ENCODE measurements at regions not wholly inside any gene's neighbourhood (a gene's known extent, or its start where the extent isn't known, plus 50 kb on each side); places are given as distances from the start of the nearest gene placed in this dataset.

DNA sequence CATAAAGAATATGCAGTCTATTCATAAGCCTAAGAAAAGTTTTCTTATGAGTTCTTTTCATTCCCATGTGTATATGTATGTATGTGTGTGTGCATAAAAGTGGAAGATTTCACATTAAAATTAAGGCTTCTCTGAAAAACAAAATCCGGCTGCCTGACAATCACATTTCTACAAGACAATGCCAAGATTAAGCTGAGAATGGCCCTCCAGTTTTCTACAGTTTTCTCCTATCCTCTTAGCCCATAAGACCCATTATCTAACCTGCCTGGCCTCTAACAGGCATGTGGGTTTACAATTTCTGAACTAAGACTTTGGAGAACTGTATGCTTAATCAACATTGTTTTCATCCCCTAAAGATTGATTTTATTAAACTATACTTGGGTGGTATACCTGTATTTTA lies 446.0 kb upstream of the SEMA3A start:
- TF ChIP-seq POLR2A (IDR thresholded peaks at IDR 0.05): no peak
- TF ChIP-seq, protein P1, sequence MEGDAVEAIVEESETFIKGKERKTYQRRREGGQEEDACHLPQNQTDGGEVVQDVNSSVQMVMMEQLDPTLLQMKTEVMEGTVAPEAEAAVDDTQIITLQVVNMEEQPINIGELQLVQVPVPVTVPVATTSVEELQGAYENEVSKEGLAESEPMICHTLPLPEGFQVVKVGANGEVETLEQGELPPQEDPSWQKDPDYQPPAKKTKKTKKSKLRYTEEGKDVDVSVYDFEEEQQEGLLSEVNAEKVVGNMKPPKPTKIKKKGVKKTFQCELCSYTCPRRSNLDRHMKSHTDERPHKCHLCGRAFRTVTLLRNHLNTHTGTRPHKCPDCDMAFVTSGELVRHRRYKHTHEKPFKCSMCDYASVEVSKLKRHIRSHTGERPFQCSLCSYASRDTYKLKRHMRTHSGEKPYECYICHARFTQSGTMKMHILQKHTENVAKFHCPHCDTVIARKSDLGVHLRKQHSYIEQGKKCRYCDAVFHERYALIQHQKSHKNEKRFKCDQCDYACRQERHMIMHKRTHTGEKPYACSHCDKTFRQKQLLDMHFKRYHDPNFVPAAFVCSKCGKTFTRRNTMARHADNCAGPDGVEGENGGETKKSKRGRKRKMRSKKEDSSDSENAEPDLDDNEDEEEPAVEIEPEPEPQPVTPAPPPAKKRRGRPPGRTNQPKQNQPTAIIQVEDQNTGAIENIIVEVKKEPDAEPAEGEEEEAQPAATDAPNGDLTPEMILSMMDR (IDR thresholded peaks at IDR 0.05): no peak
- TF ChIP-seq EP300 (IDR thresholded peaks at IDR 0.05): no peak
- 68 to 69% methylated on average over 1 of the region's 1 CpG for WGBS, 2 donors
- Histone ChIP-seq H3K27ac (no peak overlapping the region), H3K4me3 (no peak overlapping the region), H3K36me3 (no peaks in the 10 kb centered on the region), H3K27me3 (no peaks in the 10 kb centered on the region), H3K9me3 (peaks cover 0 to 4% (median 0%) of the 10 kb centered on the region in 4 donors), H3K4me1 (peaks cover 0 to 12% (median 0%) of the 10 kb centered on the region in 4 donors)
- no peak for DNase-seq (ENCODE audit: low spot score in 2 of 2)

DNA sequence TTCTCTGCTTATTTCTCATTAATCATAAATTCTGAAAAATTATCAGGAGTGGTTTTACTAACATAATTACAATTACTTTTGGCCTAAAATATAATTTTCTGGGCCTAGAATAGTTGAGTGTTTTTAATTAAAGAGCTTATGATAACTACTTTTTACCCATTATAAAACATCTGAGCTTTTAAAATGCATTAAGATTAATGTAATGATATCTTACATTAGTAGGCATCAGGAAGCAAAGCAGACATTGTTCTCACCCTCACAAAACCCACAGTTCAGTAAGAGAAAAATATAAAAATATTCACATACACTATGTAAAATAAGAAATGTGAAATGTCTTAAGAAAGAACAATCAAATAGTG lies 443.7 kb upstream of the SEMA3A start:
- Histone ChIP-seq H3K4me1 (peaks cover 0 to 12% (median 0%) of the 10 kb centered on the region in 4 donors), H3K4me3 (no peak overlapping the region), H3K36me3 (no peaks in the 10 kb centered on the region), H3K9me3 (peaks cover 0 to 16% (median 0%) of the 10 kb centered on the region in 4 donors), H3K27ac (peak overlapping the region in 1 of 4 donors; percentile 29), H3K27me3 (no peaks in the 10 kb centered on the region)
- TF ChIP-seq EP300 (IDR thresholded peaks at IDR 0.05) (no peak), POLR2A (IDR thresholded peaks at IDR 0.05) (no peak)
- TF ChIP-seq, protein P1 (IDR thresholded peaks at IDR 0.05): no peak
- DNase-seq (ENCODE audit: low spot score in 2 of 2): no peak

DNA sequence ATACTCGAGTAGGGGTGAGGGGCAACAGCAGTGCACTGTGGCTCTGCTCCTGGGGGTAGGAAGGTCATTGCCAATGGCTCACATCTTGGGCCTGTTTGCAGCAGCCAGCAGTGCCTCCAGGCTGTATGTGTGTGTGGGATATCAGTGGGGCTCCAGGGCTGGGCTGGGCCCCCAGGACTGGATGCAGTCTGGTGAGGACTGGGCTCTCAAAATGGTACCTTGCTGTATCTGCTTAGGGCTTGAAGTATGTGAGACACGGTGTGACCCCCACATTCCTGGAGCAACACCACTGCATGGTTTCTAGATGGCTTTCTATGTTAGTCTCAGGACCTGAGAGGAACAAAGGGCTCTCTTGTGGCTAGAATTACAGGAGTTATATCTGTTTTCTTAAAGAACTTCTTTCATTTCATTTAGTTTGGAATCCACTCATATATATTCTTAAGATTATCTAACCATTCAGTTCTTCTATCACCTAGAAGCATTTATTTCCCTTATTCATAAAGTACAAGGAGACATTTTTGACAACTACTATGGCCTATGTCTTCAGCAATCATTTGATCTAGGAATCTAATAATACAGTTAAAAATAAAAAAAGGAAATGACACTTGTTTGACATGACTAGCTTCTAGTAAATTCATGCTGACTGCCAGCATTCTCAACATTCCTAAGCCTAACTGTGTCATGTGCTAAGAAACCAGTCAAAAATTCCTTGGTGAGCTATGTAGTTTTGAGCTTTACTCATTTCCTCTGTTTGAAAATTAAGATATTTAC lies 443.2 kb upstream of the SEMA3A start:
- Histone ChIP-seq H3K27ac (peak overlapping the region in 2 of 4 donors; percentile 31 to 47), H3K27me3 (no peaks in the 10 kb centered on the region), H3K4me1 (peaks cover 0 to 12% (median 0%) of the 10 kb centered on the region in 4 donors), H3K4me3 (no peak overlapping the region), H3K9me3 (peaks cover 0 to 16% (median 0%) of the 10 kb centered on the region in 4 donors), H3K36me3 (no peaks in the 10 kb centered on the region)
- TF ChIP-seq EP300 (IDR thresholded peaks at IDR 0.05) (no peak), POLR2A (IDR thresholded peaks at IDR 0.05) (no peak)
- TF ChIP-seq, protein P1 (IDR thresholded peaks at IDR 0.05): no peak
- WGBS, 2 donors: 53 to 90% methylated on average over 2 of the region's 2 CpGs
- no peak for DNase-seq (ENCODE audit: low spot score in 2 of 2)

DNA sequence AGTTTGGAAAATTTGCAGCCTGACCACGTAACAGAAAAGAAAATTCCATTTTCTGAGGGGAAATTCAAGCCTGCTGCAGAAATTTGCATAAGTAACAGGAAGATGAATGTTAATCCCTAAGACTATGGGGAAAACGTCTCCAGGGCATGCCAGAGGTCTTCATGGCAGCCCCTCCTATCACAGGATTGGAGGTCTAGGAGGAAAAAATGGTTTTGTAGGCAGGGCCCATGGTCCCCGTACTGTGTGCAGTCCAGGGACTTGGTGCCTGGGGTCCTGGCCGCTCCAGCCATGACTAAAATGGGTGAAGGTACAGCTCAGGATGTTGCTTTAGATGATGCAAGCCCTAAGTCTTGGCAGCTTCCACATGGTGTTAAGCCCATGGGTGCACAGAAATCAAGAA lies 437.3 kb upstream of the SEMA3A start:
- peaks cover 0 to 24% (median 0%) of the 10 kb centered on the region in 4 donors for H3K9me3 ChIP-seq
- no peak overlapping the region for H3K27ac ChIP-seq
- no peaks in the 10 kb centered on the region for H3K4me1 ChIP-seq
- H3K4me3 ChIP-seq: no peak overlapping the region
- H3K36me3 ChIP-seq: no peaks in the 10 kb centered on the region
- no peaks in the 10 kb centered on the region for H3K27me3 ChIP-seq
- no peak for TF ChIP-seq POLR2A (IDR thresholded peaks at IDR 0.05)
- TF ChIP-seq, protein P1 (IDR thresholded peaks at IDR 0.05): no peak
- no peak for TF ChIP-seq EP300 (IDR thresholded peaks at IDR 0.05)
- no peak for DNase-seq (ENCODE audit: low spot score in 2 of 2)
- WGBS, 2 donors: 76 to 83% methylated on average over 4 of the region's 4 CpGs

DNA sequence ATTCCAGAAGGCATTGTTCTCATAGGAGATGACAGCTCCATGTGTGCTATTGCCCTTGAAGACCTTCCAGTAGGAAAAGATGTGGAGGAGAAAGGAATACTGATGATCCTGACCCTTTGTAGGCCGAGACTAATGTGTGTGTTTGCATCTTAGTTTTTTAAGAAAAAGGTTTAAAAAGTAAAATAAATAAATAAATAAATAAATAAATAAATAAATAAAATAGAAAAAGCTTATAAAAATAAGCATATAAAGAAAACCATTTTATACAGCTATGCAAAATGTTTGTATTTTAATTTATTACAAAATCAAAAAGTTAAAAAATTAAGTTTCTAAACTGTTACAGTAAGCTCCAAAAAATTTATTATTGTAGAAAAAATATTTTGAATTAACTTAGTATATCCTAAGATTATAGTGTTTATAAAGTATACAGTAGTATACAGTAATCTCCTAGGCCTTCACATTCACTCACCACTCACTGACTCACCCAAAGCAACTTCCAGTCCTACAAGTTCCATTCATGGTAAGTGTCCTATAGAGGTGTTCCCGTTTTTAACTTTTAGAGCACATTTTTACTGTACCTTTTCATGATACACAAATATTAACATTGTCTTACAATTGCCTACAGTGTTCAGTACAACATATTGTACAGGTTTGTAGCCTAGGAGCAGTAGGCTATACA lies 435.2 kb upstream of the SEMA3A start:
- DNase-seq (ENCODE audit: low spot score in 2 of 2): no peak
- no peak for TF ChIP-seq POLR2A (IDR thresholded peaks at IDR 0.05)
- Histone ChIP-seq H3K4me1 (no peaks in the 10 kb centered on the region), H3K36me3 (no peaks in the 10 kb centered on the region), H3K4me3 (no peak overlapping the region), H3K27ac (no peak overlapping the region), H3K27me3 (no peaks in the 10 kb centered on the region), H3K9me3 (peaks cover 0 to 13% (median 0%) of the 10 kb centered on the region in 4 donors)
- WGBS, 2 donors: 86 to 90% methylated on average over 2 of the region's 2 CpGs

Measured in tibial nerve (tissue), 4 donors.